ENCODE measurements at regions not wholly inside any gene's neighbourhood (a gene's known extent, or its start where the extent isn't known, plus 50 kb on each side); places are given as distances from the start of the nearest gene placed in this dataset.

GRCh38 chr2:180411661-180412060 lies 404.6 kb upstream of the CWC22 start:
- TF ChIP-seq CTCF (conservative IDR thresholded peaks at IDR 0.05; ENCODE audit: low read depth, low read length) (no peak), EZH2 (IDR thresholded peaks at IDR 0.05; ENCODE audit: low read length, unreplicated experiment) (no peak)
